ENCODE measurements at regions not wholly inside any gene's neighbourhood (a gene's known extent, or its start where the extent isn't known, plus 50 kb on each side); places are given as distances from the start of the nearest gene placed in this dataset.
"Not testable (repeated sequence)": the region's sequence is repeated elsewhere in the genome, so short reads cannot be mapped to it uniquely, and the experiment has no call there.

DNA sequence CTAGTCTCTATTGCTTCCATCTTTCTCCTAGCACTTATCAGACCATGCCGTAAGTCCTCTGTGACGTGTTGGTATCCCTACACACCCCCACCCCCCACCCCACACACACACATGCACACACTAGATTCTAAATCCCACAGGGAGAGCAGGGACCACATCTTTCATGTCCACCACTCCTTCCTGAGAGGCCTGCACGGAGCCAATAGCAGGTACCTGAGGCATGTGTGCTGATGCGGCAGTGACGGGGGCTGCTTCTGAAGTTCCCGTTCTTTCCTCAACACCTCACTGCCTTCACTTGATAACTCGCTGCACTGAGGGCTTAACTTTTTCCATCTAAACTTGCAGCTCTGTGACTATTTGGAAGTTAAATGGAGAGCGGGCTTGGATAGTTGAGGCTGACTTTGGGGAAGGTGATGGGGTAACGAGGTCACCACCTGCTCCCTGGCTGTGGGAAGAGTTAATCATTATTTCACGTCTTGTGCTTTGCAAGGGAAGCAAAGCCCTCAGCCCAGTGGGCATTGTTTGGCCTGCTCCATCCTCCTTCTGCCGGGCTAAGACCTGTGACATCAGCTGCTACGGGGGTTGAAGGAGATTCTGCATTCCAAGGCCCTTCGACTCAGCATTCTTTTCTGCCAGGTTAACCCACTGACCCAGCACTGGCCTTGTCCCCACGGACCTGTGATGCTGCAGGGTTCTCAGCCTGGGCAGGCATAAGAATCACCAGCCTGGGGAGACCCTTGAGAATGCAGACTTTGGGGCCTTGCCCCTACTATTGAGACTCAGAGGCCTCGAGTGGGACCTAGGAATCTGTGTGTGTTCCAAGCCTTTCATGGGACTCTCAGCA, 187.8 kb downstream of the ANKRD60 start:
- no peak for DNase-seq (ENCODE audit: low spot score)

DNA sequence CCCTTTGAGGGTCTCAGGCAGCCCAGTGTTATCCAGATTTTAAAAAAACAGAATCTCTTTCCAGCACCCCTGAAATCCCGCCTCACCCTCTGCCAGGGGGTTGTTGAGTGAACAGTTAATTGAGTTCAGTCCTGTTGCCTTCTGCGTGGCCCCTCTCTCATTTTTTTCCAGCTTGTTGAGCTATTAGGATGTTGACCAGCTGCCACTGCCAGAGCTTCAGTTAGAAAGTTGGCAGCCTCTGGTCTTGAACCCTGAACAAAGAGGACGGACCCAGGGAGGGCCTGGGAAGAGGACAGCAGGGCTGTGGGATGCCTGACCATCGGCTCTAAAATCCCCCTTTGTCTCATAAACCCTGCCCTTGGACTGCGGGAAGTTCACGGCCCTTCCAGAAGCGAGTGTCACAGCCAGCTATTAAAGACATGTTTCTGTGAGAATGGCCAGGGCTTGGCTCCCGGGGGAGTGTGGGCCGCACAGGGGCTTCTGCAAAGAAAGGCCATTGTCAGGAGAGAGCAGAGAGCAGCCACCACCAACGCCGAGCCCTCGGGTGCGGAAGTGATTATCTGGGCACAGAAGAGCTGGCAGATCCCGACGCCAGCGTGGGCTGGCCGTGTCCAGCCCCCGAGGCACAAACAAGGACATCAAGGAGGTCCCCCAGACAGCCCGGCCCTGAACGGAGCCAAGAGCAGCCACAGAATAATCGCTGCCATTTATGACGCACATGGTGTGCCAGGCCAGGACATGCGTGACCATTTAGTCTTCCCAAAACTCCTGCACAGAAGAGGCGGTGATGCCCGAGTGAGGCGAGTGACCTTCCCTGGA, 189.0 kb downstream of the ANKRD60 start:
- DNase-seq (ENCODE audit: low spot score), result no peak

DNA sequence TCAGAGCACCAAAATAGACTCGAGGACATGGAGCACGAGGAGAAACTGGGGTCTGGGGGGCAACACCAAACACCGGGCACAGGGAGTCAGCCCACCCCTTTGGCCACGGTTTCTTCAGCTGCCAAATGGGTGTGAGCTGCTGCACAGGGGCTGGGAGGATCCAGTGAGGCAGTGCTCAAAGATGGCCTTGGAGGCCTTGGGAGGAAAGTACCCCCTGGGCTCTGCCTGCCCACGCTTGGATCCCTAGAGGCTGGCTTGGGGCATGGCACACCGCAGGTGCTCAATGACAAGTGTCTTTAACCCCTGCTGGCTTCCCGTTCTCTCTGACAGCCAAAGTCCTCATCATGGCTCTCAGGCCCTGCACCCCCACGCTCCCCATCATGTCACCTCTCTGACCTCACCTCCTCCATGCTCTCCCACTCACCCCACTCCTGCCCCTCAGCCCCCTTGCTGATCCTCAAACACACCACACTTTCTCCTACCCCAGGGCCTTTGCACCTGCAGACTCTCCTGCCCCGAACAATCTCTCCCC, 190.3 kb downstream of the ANKRD60 start:
- no peak for DNase-seq (ENCODE audit: low spot score)

DNA sequence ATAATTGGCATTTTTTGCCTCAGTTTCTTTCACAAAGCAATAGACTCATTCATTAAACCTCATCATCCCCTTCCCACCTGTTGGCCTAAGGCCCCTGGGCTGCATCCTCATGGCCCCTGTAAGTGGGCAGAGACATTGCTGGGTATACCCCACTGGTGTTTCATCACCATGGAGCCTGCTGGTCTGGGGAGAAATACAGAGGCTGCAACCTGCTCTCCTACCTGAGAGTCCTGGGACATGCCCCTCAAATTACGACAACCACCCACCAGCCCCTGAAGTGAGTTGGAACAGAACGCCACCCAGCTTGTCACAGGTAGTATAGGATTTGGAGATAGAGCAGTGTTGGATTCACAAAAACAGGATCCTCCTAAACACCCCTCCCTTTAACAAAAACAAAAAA, 190.8 kb downstream of the ANKRD60 start:
- DNase-seq (ENCODE audit: low spot score), result no peak

DNA sequence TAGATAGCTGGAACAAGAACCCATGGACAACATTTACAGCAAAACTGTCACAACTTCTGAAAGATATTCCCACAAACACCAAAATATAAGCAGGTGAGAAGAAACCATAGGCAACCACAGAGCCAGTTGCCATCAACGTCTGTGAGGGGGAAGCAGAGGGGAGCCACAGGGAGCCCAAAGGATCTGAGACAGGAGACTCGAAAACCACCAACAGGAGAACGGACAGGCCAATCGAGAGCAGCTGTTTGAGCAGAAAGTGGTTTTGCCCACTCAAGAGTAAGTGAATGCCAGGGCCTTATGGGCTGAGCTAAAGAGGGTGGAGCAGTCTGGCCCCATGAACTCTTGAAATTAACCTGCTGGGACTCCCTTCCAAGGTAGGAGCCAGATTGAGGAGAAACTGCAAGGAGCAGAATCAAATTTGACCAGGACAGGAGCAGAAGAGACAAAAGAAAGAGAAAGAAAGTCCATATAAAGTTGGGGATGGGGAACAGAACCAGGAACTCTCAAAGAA, 195.4 kb downstream of the ANKRD60 start:
- no peak for DNase-seq (ENCODE audit: low spot score)

DNA sequence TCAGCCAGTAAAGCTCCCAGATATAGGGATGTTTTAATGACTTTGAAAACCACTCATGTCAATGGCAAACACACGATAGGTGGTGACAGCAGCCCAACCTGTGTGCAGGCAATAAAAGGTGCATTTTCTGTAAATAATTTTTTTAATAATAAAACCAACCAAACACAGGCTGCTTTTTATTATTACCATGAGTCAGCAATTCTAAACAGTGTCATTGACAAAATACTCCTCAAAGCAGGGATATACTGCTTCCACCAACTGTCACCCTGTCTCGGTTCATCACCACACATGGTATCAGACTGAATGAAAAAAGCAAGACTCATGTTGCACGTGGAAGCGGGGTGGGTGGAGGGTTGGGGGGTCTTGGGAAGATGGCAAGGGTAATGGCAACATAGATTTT, 195.9 kb downstream of the ANKRD60 start:
- DNase-seq (ENCODE audit: low spot score), result no peak

DNA sequence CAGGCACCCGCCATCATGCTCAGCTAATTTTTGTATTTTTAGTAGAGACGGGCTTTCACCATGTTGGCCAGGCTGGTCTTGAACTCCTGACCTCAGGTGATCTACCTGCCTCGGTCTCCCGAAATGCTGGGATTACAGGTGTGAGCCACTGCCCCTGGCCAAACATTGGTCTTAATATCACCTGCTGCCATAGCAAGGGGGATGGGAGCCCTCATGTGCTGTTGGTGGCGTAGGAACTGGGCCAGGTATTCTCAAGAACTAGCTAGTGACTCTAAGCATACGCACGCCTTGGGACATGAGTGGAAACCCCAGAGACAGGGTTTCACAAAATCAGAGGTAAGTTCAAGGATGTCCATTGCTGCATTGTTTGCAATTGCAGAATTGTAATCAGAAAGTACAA, 197.1 kb downstream of the ANKRD60 start:
- not testable (repeated sequence) for DNase-seq (ENCODE audit: low spot score)

DNA sequence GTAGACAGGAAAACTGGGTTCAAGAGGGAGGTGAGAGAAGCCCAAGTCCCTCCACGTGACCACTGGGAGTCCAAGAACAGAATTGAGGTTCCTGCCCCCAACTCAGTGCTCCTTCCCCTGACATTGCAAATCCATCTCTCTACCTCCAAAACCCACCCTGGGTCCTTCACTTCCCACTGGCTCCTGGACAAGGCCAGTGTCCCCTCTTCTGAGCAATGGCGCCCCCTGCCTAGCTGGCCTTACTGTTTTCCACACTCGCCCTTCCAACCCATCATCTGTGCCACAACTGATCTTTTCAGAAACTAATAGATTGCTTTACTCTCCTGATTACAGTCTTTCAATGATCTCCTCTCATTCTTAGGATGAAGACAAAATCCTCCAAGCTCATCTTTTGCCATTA, 200.3 kb downstream of the ANKRD60 start:
- no peak for DNase-seq (ENCODE audit: low spot score)

DNA sequence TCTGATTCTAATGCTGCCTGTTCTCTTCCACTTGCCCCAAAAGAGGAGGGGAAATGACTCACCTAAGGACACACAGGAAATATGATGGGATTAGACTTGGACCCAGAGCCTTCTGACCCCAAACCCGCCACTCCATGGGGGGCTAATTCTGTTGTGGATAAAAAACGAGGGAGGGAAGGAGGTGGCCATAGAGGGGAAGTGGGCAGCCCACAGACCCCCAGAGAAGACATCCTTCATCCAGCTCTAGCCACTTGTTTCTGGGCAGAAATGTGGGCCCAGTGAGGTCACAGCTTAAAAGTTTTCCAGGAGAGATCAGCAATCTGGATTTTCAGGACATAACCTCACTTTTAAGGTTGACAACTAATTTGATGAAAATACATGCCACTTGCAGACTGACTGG, 202.1 kb downstream of the ANKRD60 start:
- DNase-seq (ENCODE audit: low spot score), result no peak

DNA sequence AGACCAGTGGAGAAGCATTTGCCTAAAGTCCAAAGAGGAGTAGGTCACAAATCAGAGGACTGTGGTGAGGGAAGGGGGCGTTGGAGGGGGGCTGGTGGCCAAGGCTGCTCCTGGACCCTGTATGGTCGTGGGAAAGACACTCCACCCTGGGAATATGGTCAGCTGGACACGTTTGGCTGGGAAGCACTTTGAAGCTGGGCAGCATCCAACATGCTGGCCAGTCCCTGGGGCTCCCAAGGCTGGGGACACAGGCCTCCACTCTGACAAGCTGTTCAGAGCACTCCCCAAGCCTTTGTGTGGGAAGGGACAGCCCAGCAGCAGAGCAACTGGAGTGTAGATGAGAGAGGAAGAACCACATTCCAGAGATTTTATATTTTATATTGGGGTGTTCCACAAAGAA, 203.2 kb downstream of the ANKRD60 start:
- no peak for DNase-seq (ENCODE audit: low spot score)

DNA sequence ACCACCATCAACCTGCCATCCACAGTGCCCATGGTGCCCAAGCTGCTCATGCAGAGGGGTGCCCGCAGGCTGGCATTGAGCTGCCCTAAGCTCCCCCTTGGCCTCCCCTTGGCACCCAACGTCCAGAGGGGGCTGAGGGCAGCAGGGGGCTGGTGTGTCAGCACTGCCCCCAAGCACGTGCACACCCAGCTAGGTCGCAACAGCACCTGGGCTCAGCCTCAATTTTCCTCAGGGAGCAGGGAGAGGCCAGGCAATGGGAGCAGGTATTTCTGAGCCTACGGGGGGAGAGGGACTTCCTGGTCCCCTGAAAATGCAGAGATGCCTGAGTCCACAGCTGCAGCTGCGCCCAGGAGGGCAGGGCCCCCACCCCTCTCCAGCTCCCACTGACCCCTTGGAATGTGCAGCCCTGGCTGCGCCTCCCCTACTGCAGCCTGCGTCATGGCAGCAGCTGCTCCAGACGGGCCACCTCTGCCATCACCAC, 204.2 kb downstream of the ANKRD60 start:
- no peak for DNase-seq (ENCODE audit: low spot score)

DNA sequence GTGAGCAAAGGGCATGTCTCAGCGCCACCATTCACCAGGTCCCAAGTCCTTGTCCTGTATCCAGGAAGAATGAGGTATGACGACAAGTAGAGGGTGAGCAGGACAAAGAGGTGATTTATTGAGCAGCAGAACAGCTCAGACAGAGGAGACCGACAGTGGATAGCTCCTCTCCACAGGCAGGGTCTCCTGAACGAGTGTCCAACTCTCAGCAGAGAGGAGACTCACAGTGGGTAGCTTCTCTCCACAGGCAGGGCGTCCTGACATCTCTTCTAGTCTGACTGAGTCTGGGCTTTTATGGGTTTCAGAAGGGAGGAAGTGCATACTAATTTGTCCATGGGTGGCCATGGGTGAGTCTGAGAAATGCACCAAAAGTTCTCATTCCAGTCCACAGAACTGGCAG, 204.7 kb downstream of the ANKRD60 start:
- DNase-seq (ENCODE audit: low spot score), result no peak

DNA sequence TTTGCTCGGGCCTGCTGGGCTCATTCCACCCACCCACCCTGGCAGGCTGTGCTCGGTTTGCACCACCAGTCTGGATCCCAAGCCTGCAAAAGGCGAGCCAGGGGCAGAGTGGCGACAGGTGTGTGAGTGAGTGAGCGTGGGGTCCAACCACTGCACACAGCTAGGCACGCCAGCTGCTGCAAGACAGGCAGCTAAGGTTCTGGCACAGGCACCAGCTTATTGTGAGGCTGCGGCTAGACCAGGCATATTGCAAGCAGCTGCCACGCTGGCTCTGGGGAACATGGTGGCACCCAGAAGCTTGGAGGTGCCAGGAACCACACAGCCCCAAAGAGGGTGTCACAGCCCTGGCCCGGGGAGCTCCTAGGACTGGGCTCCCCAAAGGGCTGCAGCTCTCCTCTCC, 205.1 kb downstream of the ANKRD60 start:
- no peak for DNase-seq (ENCODE audit: low spot score)

DNA sequence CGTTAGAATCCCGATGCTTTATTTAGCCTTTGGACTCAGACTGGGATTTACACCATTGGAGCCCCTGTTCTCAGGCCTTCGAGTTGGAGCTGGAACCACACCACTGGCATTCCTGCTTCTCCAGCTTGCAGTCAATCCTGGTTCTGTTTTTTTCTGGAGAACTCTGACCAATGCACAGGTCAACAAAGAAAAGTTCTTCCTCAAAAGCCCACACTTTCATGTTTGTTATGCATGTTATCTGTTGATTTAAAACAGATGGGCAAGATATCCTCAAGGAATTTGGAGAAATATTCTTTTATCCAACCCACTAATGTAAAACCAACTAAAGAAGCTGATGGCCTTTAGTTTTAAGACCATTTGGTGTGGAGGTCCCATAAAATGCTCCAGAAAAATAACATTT, 205.7 kb downstream of the ANKRD60 start:
- DNase-seq (ENCODE audit: low spot score), result no peak

DNA sequence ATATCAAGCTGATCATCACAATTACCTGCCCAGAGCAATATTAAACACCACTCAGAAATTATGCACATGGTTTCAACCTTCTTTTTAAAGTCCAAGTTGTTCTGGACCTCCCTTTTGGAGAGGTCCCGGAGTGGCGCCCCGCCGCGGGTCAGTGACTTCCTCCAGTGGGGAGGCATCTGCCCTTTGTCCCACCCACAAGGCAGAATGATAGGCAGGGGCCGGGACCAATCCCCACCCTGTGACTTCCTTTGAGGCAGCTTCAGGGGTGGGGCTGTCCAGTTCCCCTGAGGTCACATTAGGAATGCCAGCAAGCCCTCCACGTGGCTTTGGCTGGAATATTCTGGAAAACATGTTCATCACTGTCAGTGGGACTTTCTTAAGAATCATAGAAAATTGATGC, 207.0 kb downstream of the ANKRD60 start:
- DNase-seq (ENCODE audit: low spot score), result no peak

DNA sequence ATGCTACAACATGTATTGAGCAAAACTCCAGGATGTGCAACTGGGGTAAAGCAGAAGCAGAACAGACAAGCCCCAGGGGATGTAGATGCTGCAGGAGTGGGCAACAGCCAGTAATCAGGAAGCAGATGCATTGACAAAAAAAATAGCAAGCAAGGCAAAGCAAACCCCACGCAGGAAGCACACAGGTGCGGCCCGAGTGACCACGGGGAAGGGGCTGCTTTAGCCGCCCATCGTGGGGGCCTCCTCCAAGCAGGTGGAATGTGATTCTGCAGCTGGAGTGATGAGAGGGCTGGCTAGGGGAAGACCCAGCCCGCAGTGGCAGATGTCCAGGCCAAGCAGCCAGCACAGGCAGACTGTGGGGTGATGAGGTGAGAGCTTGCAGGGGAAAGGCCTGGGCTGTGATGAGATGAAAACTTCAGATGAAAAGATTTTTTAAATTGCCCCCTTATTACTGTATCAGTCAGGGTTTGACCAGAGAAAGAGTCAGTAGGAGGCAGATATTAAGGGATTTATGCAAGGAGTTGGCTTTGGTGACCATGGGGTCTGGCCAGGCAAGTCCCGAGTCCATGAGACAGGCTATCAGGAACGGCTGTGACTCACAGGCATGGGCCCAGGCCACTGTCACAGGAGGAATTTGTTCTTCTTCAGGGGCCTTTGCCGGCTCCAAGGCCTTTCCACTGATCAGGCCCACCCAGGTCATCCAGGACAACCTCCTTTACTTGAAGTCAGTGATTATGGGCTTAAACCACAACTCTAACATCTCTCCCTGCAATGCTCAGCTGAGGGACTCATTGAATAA, 207.6 kb downstream of the ANKRD60 start:
- no peak for DNase-seq (ENCODE audit: low spot score)

DNA sequence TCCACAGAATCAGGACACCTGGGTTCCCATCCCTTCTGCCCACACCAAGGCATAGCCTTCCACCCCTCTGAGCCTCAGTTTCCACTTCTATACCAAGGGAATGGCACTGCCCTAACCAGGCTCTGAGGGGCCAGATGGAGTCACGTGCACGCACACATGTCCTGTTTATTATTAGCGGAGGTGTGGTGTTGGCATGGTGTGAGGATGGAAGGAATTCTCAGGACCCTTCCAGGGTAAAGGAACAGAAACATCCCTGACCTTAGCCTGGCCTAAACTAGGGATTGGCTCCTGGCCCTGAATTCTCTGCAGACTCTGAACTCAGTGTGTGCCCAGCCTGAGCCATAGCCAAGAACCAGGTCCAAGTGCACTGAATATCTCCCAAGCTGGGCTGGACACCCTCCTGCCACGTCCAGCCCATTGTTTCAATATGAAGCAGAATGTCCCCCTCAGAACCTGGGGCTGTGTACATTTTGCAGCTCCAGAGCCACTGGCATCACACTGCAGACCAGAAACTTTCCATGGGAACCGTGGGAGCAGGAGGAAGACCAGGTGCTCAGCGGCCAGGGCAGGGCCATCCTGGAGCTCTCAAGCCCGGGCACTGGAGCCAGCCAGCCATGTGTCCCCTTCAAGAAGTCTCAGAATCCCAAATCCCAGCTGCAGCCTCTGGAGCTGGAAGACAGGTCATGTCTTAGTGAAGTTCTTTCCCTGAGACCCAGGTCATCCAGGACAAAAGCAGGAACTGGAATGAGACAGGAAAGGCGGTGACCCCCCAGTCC, 208.4 kb downstream of the ANKRD60 start:
- no peak for DNase-seq (ENCODE audit: low spot score)

DNA sequence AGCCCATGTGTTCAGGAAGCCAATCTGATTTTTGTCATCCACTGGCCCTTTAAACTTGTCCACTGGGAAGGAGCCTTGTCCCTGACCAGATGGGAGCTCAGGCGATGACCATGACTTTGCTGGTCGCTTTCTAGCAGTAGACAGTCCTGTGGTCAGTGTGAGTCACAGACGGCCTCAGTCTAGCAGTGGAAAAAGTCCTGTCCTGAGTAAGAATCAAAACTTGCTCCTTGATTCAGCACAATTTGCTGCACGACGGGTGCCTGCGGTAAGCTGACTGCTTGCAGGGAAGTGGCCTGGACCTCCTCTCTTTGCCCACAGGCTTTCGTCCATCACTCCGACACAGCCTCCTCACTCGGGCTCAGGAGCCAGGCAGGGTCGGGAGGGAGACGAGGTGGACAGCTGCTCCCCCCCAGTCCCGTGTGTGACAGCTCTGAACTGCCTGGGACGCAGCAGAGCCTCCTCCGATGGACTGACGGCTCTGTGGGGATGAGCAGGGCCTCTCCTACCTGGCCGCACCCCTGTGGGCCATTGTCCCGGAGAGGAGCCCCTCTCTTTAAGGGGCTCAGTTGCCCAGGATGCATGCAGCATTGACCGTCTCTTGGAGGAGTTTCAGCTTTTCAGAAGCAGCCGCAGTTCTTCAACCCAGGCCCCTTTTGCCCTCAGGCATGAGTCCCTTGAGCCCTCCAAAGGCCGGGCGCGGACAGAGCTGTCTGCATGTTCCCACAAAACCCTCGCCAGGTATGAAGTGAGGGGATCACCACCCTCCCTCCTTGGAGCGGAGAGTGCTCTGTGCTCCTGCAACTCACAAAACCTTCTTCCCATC, 209.2 kb downstream of the ANKRD60 start:
- DNase-seq (ENCODE audit: low spot score), result no peak

DNA sequence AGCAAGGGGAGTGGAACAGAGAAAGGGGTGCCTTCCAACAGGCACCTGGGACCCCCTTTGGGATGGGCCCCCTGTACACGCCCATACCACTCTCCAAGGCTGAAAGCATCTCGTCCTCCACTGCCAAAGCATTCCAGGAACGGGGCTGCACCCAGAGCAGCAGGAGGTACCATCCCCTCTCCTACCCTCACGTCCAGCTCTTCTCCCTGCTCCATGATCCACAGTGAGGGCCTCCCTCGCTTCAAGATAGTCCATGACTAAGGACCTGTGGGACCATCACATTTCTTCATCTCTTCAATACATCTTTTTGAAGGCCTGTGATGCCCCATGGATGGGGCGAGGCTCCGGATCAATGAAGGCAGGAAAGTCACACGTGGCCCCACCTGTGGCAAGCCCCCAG, 209.9 kb downstream of the ANKRD60 start:
- no peak for DNase-seq (ENCODE audit: low spot score)

DNA sequence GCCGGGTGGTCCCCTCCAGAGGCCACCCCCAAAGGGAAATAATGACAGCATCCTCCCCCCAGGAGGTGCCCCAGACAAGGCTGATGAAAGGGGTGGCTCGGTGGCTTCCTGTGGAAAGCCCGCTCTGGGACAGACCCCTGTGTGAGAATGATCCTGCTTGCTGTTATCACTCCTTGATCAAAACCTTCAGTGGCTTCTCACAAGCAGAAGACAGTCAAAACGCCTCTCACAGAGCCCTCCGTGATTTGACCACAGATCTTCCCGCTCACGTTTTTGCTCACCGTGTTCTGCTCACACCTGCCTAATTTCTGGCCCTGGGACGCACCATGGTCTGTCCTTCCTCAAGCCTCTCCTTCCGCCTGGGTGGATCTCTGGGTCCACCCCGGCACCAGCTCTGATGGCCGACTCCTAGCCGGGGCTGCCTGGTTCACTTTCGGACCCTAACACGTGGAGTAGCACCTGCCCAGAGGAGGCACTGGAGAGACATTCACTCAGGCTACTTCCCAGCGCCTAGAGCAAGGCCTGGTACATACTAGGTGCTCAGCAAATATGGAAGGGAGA, 210.4 kb downstream of the ANKRD60 start:
- DNase-seq (ENCODE audit: low spot score), result no peak
